Epithelial cell of proximal tubule (primary cell): ENCODE measurements at regions not wholly inside any gene's neighbourhood (a gene's known extent, or its start where the extent isn't known, plus 50 kb on each side); places are given as distances from the start of the nearest gene placed in this dataset.

Source experiments
- DNase-seq: peaks from one replicate; pipeline ENCODE4 v3.0.0-alpha.2; 2011; ENCODE audit warnings: low read depth
- H3K4me3 ChIP-seq: 2 replicates; pipeline ENCODE4 v1.5.1; 2011; ENCODE audit warnings: low read depth, mild to moderate bottlenecking, low read length
- CTCF ChIP-seq: conservative IDR thresholded peaks from 2 replicates; pipeline ENCODE4 v1.5.1; 2012; ENCODE audit warnings: low read depth, mild to moderate bottlenecking, low read length

- H3K4me3 ChIP-seq: no peak overlapping the region
- no peak for DNase-seq
- TF ChIP-seq CTCF: no peak
Measured at GRCh38 chr16:80449392-80449791, 91.4 kb upstream of the DYNLRB2 start.

GRCh38 chr16:80447241-80447640 is 93.6 kb upstream of the DYNLRB2 start:
- no peak for TF ChIP-seq CTCF
- H3K4me3 ChIP-seq: no peak overlapping the region
- DNase-seq: no peak

GRCh38 chr16:80442779-80443178 is 98.0 kb upstream of the DYNLRB2 start:
- TF ChIP-seq CTCF: no peak
- no peak overlapping the region for H3K4me3 ChIP-seq
- DNase-seq: no peak

- H3K4me3 ChIP-seq: no peak overlapping the region
- no peak for TF ChIP-seq CTCF
- no peak for DNase-seq
Measured at GRCh38 chr16:80441935-80442334, 98.9 kb upstream of the DYNLRB2 start.

- TF ChIP-seq CTCF: no peak
- no peak overlapping the region for H3K4me3 ChIP-seq
- no peak for DNase-seq
Measured at GRCh38 chr16:80440667-80441066, 100.1 kb upstream of the DYNLRB2 start.

- DNase-seq: no peak
- TF ChIP-seq CTCF: no peak
- no peak overlapping the region for H3K4me3 ChIP-seq
Measured at GRCh38 chr16:80437707-80438106, 103.1 kb upstream of the DYNLRB2 start.

- TF ChIP-seq CTCF: no peak
- DNase-seq: no peak
- no peak overlapping the region for H3K4me3 ChIP-seq
Measured at GRCh38 chr16:80436510-80436909, 104.3 kb upstream of the DYNLRB2 start.
